CD4-positive, alpha-beta T cell treated with Interleukin-6 for 4 hours (primary cell): ENCODE measurements at regions not wholly inside any gene's neighbourhood (a gene's known extent, or its start where the extent isn't known, plus 50 kb on each side); places are given as distances from the start of the nearest gene placed in this dataset.
"Not testable (repeated sequence)": the region's sequence is repeated elsewhere in the genome, so short reads cannot be mapped to it uniquely, and the experiment has no call there.

Source experiments
- DNase-seq: peaks from one replicate; pipeline ENCODE4 v3.0.0-alpha.2; 2020; ENCODE audit warnings: mixed read lengths

DNA sequence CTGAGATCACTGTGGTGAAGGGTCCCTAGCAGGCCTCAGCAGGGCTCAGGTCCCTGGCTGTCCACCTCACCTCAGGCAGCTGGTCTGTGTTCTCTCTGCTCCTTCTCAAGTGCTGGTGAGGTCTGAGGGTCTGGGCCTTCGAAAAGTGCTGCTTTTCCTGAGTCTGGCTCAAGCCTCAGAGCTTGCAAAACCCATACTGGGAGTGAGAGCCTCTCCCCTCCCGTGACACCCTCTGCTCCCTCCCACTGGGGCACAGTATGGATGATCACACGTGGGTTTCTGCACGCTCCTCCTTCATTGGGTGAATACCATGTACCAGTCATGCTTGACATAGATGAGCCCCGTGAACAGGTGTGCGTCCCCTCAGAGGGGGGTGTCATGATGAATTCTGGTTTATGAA, 73.3 kb upstream of the WASF3 start:
- no peak for DNase-seq

DNA sequence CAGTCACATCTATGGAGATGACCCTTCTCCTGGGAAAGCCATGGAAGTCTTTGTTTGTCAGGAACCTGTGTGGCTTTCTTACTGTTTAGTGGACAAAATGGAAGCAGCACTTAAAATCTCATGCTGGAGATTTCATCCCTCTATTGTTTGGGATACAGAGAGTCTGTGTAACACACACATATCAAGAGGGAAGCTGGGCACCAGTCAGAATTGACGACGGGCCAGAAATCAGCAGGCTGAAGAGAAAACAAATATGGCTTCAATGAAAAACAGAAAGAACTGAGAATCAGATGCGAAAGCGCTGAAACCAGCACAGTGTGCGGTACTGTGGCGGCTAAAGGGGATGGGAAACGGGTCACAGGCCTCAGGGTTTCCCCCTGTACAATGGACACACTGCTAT, 72.2 kb upstream of the WASF3 start:
- no peak for DNase-seq

DNA sequence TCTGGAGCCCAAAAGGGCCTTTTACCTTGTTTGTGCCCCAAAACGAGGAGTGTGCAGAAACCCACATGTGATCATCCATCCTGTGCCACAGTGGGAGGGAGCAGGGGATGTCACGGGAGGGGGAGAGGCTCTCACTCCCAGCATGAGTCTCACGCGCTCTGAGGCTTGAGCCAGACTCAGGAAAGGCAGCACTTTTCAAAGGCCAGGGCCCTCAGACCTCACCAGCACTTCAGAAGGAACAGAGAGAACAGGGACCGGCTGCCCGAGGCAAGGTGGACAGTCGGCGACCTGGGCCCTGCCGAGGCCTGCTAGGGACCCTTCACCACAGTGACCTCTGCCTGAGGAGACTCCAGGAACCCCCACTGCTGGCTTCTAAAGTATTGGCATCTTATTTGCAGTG, 71.7 kb upstream of the WASF3 start:
- no peak for DNase-seq

DNA sequence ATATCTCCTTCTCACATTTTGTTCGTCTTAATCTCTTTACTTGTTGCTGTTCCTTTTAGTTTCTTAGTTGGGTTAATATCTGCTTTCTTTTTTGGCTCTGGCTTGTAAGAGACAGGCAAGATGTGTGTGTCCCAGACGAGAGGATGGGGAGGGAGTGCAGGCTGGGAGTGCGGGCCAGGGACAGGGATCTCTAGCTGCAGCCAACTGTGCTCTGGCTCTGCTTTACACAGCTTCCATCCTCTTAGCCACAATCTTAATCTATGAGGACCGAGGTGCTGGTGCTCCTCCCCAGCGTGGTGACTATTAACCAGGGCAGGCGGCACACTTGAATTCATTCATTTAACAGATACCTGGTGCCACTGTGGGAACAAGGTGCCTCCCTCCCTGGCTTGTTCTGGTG, 70.9 kb upstream of the WASF3 start:
- no peak for DNase-seq

DNA sequence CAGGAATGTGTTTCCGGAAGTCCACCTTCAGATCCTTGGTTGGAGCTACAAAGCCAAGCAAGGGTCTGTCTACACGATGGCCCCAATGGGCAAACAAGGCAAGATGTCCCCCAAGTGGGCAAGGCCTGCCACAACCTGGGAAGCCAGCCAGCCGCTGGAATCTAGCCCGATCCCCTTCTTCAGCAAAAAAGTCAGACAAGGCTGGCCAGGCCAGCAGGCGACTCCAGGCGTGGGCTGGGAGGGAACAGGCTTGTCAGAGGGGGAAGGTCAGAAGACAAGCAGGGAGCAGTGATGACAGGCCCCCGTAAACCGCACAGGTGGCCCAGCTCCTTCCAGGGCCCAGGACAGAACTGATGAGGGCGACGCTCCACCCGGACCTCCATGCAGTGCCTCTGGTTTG, 69.7 kb upstream of the WASF3 start:
- DNase-seq = no peak

DNA sequence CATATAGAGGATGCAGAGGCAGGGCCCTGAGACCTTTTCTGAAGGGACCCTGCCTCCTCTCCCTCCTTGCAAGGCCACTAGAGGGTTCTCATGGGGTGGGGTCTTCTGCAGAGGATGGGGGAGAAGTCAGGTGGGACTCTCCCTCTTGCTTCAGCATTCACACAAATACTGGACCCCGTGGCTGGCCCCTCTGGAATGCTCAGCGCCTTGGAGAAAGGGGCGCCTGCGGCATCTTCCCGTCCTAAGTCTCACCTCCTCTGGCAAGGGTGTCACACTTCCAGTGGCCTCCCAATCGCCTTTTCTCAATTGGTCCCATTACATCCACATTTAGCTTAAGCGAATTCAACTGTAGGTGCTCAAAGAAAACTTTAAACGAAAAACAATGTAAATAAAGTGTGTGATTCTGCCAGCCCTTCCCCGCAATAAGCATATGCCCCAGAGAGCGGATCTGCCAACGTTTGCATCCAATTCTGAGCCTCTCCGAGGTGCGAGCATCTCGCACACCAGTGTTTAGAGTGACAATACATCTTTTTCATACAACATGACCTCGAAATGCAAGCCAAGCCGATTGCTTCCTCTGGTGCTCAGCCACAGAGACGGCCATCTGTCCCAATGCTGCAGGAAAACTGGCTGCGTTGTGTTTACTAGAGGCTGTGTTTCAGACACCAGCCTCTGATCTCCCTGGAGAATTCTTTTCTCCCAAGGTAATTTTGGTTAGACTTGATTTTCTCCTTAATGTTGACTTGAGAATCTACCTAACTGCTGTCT, 69.1 kb upstream of the WASF3 start:
- DNase-seq = no peak

DNA sequence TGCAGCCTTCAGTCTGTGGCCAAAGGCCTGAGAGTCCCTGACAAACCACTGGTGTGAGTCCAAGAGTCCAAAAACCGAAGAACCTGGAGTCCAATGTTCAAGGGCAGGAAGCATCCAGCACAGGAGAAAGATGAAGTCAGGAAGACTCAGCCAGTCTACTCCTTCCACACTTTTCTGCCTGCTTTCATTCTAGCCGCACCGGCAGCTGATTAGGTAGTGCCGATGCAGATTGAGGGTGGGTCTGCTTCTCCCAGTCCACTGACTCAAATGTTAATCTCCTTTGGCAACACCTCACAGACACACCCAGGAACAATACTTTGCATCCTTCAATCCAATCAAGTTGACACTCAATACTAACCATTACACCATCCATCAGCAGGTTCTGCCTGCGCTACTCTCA, 65.2 kb upstream of the WASF3 start:
- DNase-seq = not testable (repeated sequence)

DNA sequence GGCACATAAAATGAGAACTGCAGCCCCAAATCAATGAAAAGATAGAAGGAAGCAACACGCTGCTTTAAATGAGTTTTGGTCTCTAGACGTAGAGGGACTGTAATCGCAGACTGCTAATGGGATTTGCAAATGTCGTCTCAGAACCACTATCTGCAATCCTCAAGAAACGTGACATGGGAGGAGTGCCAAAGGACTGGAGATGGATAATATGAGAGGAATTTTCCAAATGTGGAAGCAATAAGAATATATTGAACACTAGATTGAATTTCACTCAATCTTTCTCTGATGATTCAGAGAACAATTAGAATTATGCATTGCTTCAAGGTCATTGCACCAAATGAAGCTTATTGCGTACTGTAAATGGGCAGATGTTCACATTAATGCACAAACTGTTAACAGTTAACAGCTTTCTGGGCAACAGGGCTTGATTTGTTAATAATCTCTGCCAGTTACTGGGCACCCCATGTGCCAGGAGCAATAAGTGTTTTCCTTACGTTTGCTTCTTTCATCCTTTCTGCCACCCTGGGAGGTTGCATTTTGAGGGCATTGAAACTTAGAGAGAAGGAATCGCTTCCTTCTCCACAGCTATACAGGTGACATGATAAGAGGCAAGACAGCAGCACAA, 62.8 kb upstream of the WASF3 start:
- DNase-seq = no peak

DNA sequence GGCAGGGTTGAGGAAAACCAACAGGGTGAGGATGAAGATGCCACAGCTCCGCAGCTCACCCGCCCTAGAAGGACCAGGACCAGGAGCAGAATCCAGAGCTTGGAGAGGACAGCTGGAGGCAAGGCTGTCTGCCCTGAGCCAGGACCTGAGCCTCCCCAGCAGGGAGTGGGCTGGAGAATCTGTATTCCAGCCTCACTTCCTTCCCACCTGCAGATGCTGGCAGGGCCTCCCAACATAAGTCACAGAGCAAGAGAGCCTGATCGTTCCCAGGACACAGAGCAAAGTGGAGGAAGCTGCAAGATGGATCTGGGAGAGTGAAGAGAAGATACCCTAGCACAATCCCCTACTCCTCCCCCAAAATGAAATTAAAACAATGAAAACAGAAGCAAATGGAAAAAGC, 61.7 kb upstream of the WASF3 start:
- DNase-seq = no peak

DNA sequence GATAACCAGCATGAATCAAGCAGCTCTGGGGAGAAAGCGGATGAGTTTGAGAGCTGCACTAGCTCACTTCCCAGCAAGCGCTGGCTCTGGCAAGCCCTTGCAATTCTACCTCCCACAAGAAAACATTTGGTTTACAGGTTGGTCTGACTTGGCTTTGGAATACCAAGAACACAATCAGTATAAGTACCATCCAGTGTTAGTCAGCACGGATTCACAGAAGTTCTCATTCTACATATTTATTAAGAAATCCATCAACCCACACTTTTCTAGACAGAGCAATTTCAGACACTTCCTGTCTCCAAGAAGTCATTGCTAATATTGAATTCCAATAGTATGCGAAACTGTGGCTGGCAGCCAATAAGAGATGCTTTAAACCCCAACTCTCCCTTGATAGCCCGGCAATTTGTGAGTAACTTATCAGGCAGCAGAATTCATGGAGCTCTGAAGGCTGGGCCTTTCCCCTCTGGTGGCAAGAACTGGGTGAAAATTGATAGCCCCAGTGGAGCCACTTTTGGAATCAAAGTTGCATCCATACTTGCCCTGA, 59.4 kb upstream of the WASF3 start:
- DNase-seq = no peak

DNA sequence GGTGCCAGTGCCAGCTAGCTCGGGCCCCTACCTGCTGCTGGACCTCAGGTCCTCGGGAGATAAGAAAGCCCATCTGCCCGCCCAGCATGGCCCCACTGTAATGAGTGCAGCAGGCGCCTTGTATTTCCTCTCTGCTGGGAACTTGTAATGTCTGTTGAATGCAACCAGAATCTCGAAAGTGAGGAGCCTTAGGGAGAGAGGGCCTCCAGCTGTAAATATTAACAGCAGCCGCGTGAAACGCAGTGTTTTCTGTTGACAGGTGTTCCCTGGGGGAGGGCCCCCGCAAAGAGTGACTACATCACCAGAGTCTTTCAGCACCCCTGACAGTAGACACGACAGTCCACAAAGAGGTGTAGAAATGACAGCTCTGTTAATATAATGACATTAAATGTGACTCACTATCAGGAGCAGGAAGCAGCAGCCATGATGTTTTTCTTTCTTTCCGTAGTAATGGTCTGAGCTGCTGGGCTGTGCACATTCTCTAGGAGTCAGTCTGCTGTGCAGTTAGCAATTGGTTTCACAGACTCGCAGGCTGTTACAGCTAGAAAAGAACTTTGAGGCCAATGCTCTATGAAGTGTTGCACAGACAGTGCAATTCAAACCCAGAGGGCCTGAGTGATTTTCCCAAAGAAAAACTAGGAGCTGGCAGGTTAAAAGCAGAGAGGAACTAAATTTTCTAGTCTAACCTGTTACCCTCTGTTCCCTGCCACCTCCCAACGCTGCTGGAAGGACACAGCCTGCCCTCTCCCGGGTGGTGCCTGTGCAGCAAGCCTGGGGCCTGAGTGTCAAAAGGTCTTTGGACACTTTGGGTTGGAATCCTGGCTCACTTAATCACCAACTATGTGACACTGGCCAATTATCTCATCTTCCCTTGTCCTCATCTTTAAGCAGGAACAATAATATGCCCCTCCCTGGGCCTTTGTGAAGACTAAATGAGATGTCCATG, 58.6 kb upstream of the WASF3 start:
- no peak for DNase-seq

DNA sequence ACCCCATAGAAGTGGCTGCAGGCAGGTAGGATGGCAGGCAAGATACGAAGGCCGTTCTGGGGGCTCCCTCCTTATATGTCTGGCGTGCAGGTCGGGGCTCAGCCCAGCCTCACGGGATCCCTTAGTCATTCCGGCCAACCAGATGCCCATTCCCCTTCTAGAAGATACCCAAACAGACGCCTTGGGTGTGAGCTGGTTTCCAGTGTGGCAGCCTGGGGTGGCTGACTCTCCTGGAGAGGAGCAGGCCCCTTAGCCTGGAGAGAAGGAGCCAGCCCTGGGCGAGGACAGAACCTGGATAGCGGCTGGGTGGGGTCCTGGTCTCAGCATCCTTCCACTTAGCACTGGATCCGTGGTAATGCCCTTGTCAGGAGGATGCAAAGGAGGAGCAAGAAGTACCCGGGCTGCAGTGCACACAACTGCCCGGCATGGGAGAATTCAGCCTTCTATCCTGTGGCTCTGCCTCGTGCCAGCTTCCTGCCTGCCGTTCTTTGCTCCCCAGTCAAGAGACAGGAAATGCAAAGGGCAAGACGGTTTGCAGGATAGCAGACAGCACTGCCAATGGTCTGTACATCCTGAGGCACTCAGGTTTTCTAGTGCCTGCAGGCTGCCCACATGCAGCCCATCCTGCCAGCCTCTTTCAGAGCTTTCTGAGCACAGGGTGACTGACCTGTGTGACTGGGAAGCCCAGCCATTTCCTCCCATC, 56.7 kb upstream of the WASF3 start:
- no peak for DNase-seq

DNA sequence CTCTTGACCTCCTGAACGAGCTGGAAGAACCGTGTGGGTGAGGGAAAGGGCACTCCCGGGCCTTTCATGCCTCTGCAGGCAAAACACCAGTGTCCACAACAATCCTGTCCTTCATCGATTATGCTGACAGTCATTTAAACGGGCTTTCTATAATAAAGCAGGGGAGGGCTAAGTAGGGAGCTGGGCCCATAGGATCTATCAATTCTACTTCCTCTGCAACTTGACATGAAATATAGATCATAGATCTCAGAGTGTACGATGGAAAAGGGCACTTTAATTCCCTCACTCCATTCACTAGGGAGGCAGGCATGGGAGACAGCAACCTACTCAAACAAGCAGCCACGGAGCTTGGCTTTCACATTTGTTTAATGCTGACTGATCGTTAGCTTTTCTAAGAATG, 55.8 kb upstream of the WASF3 start:
- no peak for DNase-seq

DNA sequence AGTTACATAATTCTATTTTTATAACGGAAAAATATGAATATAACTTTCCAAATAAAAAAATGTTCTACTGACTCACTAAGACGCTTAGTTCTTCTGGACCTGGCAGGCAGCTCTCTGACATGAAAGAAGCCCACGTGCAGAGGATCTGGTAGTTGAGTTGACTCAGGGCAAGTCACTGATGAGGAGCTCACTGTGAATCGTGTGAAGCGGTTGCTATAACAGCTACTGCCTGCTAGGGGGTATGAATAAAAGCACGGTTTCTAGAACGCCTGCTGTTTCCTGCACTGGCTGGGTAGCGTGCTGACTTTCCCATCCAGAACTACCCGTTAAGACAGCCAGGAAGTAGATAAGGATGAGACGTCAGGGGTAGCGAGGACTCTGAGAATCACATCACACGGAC, 54.7 kb upstream of the WASF3 start:
- DNase-seq = no peak

DNA sequence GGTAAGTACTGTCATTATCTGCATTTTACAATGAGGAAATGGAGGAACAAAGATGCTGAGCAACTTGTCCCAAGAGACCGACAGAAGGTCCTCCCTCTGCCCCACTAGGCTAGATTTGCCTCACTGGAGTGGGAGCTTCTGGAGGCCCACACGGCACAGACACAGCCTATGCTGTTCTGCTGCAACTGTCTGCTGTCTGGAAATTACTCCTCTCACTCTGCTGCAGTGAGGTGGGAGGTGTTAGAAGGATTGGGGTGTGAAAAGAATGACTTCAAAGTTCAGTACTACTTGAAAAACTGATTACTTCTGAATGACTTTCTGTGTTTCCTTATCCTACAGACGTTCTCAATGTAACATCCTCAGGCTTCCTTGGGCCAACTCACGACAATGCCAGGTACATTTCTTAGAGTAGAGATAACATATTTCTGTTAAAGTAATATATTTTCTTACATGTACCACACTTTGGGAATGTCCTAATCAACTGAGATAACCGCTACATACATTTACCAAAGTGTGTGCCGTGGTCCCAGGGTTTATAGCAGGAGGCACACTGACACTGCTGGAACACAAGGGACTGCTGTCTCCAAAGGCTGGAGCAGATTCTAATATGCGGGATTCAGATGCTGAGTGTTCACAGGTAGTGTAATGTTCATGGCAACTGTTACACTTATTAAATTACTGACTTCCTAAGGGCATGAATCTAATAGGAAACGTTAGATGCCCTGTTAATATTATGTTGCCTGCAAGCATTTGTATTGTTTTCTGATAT, 53.5 kb upstream of the WASF3 start:
- no peak for DNase-seq
